SK-N-SH (cell line): ENCODE measurements at regions not wholly inside any gene's neighbourhood (a gene's known extent, or its start where the extent isn't known, plus 50 kb on each side); places are given as distances from the start of the nearest gene placed in this dataset.

Source experiments
- CTCF ChIP-seq: fragments of 200-600 bp; sonication (generic); IDR thresholded peaks from 2 replicates; pipeline ENCODE4 v1.6.1; 2017; ENCODE audit warnings: antibody characterized with exemption, mild to moderate bottlenecking, moderate library complexity
- EP300 ChIP-seq, 2 experiments: IDR thresholded peaks; 2 replicates each; pipeline versions ENCODE4 v1.4.0 to v1.6.1; 2012; ENCODE audit warnings: borderline replicate concordance in 1 of 2, low read depth in 1 of 2, low read length in 1 of 2
- MAX ChIP-seq: IDR thresholded peaks from 2 replicates; pipeline ENCODE4 v1.4.0; 2012; ENCODE audit warnings: low read depth
- NRF1 ChIP-seq: IDR thresholded peaks from 2 replicates; pipeline ENCODE4 v1.6.1; 2012; ENCODE audit warnings: low read depth, mild to moderate bottlenecking, low read length
- POLR2AphosphoS5 ChIP-seq: IDR thresholded peaks from 2 replicates; pipeline ENCODE4 v1.6.1; 2012; ENCODE audit warnings: low read depth, low read length
- REST ChIP-seq: IDR thresholded peaks from 2 replicates; pipeline ENCODE4 v1.6.1; 2012; ENCODE audit warnings: mild to moderate bottlenecking, low read depth, low read length, moderate library complexity
- RXRA ChIP-seq: IDR thresholded peaks from 2 replicates; pipeline ENCODE4 v1.4.0; 2012; ENCODE audit warnings: low read depth, mild to moderate bottlenecking, borderline replicate concordance
- ZBTB33 ChIP-seq: IDR thresholded peaks from 2 replicates; pipeline ENCODE4 v1.4.0; 2012; ENCODE audit warnings: low read depth, borderline replicate concordance

GRCh38 chr1:58852731-58853485, 69.1 kb upstream of the JUN start:
- no peak for TF ChIP-seq CTCF
- TF ChIP-seq ZBTB33, result no peak
- TF ChIP-seq EP300 (IDR thresholded peaks at IDR 0.05; ENCODE audit: borderline replicate concordance in 1 of 2, low read depth in 1 of 2, low read length in 1 of 2), result no peak
- TF ChIP-seq POLR2AphosphoS5, result no peak
- TF ChIP-seq RXRA, result no peak
- TF ChIP-seq MAX, result no peak
- no peak for TF ChIP-seq NRF1
- TF ChIP-seq REST, result no peak
